ENCODE measurements at regions not wholly inside any gene's neighbourhood (a gene's known extent, or its start where the extent isn't known, plus 50 kb on each side); places are given as distances from the start of the nearest gene placed in this dataset.
"Not testable (repeated sequence)": the region's sequence is repeated elsewhere in the genome, so short reads cannot be mapped to it uniquely, and the experiment has no call there.

- no peak for DNase-seq (ENCODE audit: low read depth, low spot score)
- in situ Hi-C loops (cut with HindIII; ENCODE audit: low pct_unique_long_range_greater_than_20kb, low sequenced_read_pairs) = no loop called here
These were observed 97.4 kb upstream of the CYRIA start for GRCh38 chr2:16763056-16763455.

- no peak for DNase-seq (ENCODE audit: low read depth, low spot score)
- in situ Hi-C loops (cut with HindIII; ENCODE audit: low pct_unique_long_range_greater_than_20kb, low sequenced_read_pairs) = no loop called here
These were observed 94.8 kb upstream of the CYRIA start for GRCh38 chr2:16760426-16760825.

- in situ Hi-C loops (cut with HindIII; ENCODE audit: low pct_unique_long_range_greater_than_20kb, low sequenced_read_pairs) = no loop called here
These were observed 91.4 kb upstream of the CYRIA start for GRCh38 chr2:16756831-16757644.

GRCh38 chr2:16755442-16755841 is 89.8 kb upstream of the CYRIA start:
- in situ Hi-C loops (cut with HindIII; ENCODE audit: low pct_unique_long_range_greater_than_20kb, low sequenced_read_pairs) = no loop called here
- DNase-seq (ENCODE audit: low read depth, low spot score) = no peak

More at GRCh38 chr2:16756831-16757644, 91.4 kb upstream of the CYRIA start:
- peak; percentile 84 for DNase-seq (ENCODE audit: low read depth, low spot score)

GRCh38 chr2:16753025-16753424 is 87.4 kb upstream of the CYRIA start:
- DNase-seq (ENCODE audit: low read depth, low spot score); in situ Hi-C loops (cut with HindIII; ENCODE audit: low pct_unique_long_range_greater_than_20kb, low sequenced_read_pairs): not testable (repeated sequence)

- in situ Hi-C loops (cut with HindIII; ENCODE audit: low pct_unique_long_range_greater_than_20kb, low sequenced_read_pairs); DNase-seq (ENCODE audit: low read depth, low spot score): not testable (repeated sequence)
These were observed 85.2 kb upstream of the CYRIA start for GRCh38 chr2:16750925-16751214.

- in situ Hi-C loops (cut with HindIII; ENCODE audit: low pct_unique_long_range_greater_than_20kb, low sequenced_read_pairs) = no loop called here
- no peak for DNase-seq (ENCODE audit: low read depth, low spot score)
These were observed 84.7 kb upstream of the CYRIA start for GRCh38 chr2:16750175-16750924.

- in situ Hi-C loops (cut with HindIII; ENCODE audit: low pct_unique_long_range_greater_than_20kb, low sequenced_read_pairs) = not testable (repeated sequence)
These were observed 83.1 kb upstream of the CYRIA start for GRCh38 chr2:16748511-16749266.

GRCh38 chr2:16747689-16748088 is 82.1 kb upstream of the CYRIA start:
- in situ Hi-C loops (cut with HindIII; ENCODE audit: low pct_unique_long_range_greater_than_20kb, low sequenced_read_pairs) = no loop called here
- no peak for DNase-seq (ENCODE audit: low read depth, low spot score)

More at GRCh38 chr2:16748511-16749266, 83.1 kb upstream of the CYRIA start:
- not testable (repeated sequence) for DNase-seq (ENCODE audit: low read depth, low spot score)

- in situ Hi-C loops (cut with HindIII; ENCODE audit: low pct_unique_long_range_greater_than_20kb, low sequenced_read_pairs) = no loop called here
These were observed 81.6 kb upstream of the CYRIA start for GRCh38 chr2:16747257-16747656.

GRCh38 chr2:16746833-16747232 is 81.2 kb upstream of the CYRIA start:
- in situ Hi-C loops (cut with HindIII; ENCODE audit: low pct_unique_long_range_greater_than_20kb, low sequenced_read_pairs) = no loop called here

More at GRCh38 chr2:16747257-16747656, 81.6 kb upstream of the CYRIA start:
- no peak for DNase-seq (ENCODE audit: low read depth, low spot score)

GRCh38 chr2:16746329-16746728 is 80.7 kb upstream of the CYRIA start:
- in situ Hi-C loops (cut with HindIII; ENCODE audit: low pct_unique_long_range_greater_than_20kb, low sequenced_read_pairs) = no loop called here
- no peak for DNase-seq (ENCODE audit: low read depth, low spot score)

More at GRCh38 chr2:16746833-16747232, 81.2 kb upstream of the CYRIA start:
- no peak for DNase-seq (ENCODE audit: low read depth, low spot score)

- no peak for DNase-seq (ENCODE audit: low read depth, low spot score)
- in situ Hi-C loops (cut with HindIII; ENCODE audit: low pct_unique_long_range_greater_than_20kb, low sequenced_read_pairs) = no loop called here
These were observed 79.8 kb upstream of the CYRIA start for GRCh38 chr2:16745466-16745865.

GRCh38 chr2:16744521-16744920 is 78.9 kb upstream of the CYRIA start:
- no peak for DNase-seq (ENCODE audit: low read depth, low spot score)
- in situ Hi-C loops (cut with HindIII; ENCODE audit: low pct_unique_long_range_greater_than_20kb, low sequenced_read_pairs) = no loop called here

GRCh38 chr2:16742026-16742425 is 76.4 kb upstream of the CYRIA start:
- no peak for DNase-seq (ENCODE audit: low read depth, low spot score)
- in situ Hi-C loops (cut with HindIII; ENCODE audit: low pct_unique_long_range_greater_than_20kb, low sequenced_read_pairs) = no loop called here

GRCh38 chr2:16741498-16741897 is 75.9 kb upstream of the CYRIA start:
- in situ Hi-C loops (cut with HindIII; ENCODE audit: low pct_unique_long_range_greater_than_20kb, low sequenced_read_pairs) = no loop called here
- no peak for DNase-seq (ENCODE audit: low read depth, low spot score)

GRCh38 chr2:16739778-16740581 is 74.3 kb upstream of the CYRIA start:
- in situ Hi-C loops (cut with HindIII; ENCODE audit: low pct_unique_long_range_greater_than_20kb, low sequenced_read_pairs) = no loop called here
- DNase-seq (ENCODE audit: low read depth, low spot score) = no peak
